Ishikawa (cell line): ENCODE measurements at regions not wholly inside any gene's neighbourhood (a gene's known extent, or its start where the extent isn't known, plus 50 kb on each side); places are given as distances from the start of the nearest gene placed in this dataset.

Experiments
- CEBPB ChIP-seq: IDR thresholded peaks from 2 replicates; pipeline ENCODE4 v1.6.1; 2012
- CREB1 ChIP-seq: IDR thresholded peaks from 2 replicates; pipeline ENCODE4 v1.6.1; 2012; ENCODE audit warnings: low read depth
- EGR1 ChIP-seq: IDR thresholded peaks from 2 replicates; pipeline ENCODE4 v1.6.1; 2012
- EP300 ChIP-seq: IDR thresholded peaks from 2 replicates; pipeline ENCODE4 v1.6.1; 2012; ENCODE audit warnings: borderline replicate concordance
- FOXM1 ChIP-seq: IDR thresholded peaks from 2 replicates; pipeline ENCODE4 v1.6.1; 2012; ENCODE audit warnings: low read depth, borderline replicate concordance
- NFIC ChIP-seq: IDR thresholded peaks from 2 replicates; pipeline ENCODE4 v1.6.1; 2012
- RAD21 ChIP-seq: IDR thresholded peaks from 2 replicates; pipeline ENCODE4 v1.6.1; 2012; ENCODE audit warnings: low read depth
- TAF1 ChIP-seq: IDR thresholded peaks from 2 replicates; pipeline ENCODE4 v1.6.1; 2012; ENCODE audit warnings: low read depth, mild to moderate bottlenecking
- TCF12 ChIP-seq: IDR thresholded peaks from 2 replicates; pipeline ENCODE4 v1.6.1; 2012; ENCODE audit warnings: low read depth
- TEAD4 ChIP-seq: IDR thresholded peaks from 2 replicates; pipeline ENCODE4 v1.6.1; 2012
- YY1 ChIP-seq: IDR thresholded peaks from 2 replicates; pipeline ENCODE4 v1.6.1; 2012; ENCODE audit warnings: low read depth
- ZBTB7A ChIP-seq: IDR thresholded peaks from 2 replicates; pipeline ENCODE4 v1.6.1; 2012; ENCODE audit warnings: low read depth
- TF ChIP-seq, protein P1 (sequence below): IDR thresholded peaks from 2 replicates; pipeline ENCODE4 v1.6.1; 2012; ENCODE audit warnings: low read depth, mild to moderate bottlenecking
- TF ChIP-seq, protein P2 (sequence below): IDR thresholded peaks from 2 replicates; pipeline ENCODE4 v1.6.1; 2012
- TF ChIP-seq, protein P3 (sequence below): IDR thresholded peaks from 2 replicates; pipeline ENCODE4 v1.6.1; 2012

DNA sequence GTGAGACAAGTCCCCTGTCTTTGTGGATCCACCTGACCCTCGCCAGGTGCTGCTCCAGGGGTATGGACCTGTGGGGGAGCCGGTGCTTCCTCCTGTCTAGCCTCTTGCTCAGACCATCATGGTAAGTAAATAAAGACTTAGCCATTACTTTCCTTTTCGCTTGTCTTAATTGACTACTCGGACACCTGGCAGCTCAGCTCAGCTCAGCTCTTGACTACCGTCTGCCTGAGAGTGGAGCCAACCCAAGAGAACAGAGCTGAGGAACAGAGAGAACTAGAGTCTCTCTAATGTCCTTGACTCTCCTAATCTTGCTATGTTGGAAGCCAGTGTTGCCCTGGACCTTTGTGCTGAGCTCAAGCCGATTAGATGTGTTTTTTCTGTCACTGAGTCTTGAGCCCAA lies 170.3 kb upstream of the CXCR4 start:
- TF ChIP-seq TEAD4 (no peak), CEBPB (no peak), FOXM1 (no peak), RAD21 (no peak), TCF12 (no peak), EP300 (no peak), ZBTB7A (no peak), CREB1 (no peak), NFIC (no peak), EGR1 (no peak), YY1 (no peak), TAF1 (no peak)
- TF ChIP-seq, protein P1, sequence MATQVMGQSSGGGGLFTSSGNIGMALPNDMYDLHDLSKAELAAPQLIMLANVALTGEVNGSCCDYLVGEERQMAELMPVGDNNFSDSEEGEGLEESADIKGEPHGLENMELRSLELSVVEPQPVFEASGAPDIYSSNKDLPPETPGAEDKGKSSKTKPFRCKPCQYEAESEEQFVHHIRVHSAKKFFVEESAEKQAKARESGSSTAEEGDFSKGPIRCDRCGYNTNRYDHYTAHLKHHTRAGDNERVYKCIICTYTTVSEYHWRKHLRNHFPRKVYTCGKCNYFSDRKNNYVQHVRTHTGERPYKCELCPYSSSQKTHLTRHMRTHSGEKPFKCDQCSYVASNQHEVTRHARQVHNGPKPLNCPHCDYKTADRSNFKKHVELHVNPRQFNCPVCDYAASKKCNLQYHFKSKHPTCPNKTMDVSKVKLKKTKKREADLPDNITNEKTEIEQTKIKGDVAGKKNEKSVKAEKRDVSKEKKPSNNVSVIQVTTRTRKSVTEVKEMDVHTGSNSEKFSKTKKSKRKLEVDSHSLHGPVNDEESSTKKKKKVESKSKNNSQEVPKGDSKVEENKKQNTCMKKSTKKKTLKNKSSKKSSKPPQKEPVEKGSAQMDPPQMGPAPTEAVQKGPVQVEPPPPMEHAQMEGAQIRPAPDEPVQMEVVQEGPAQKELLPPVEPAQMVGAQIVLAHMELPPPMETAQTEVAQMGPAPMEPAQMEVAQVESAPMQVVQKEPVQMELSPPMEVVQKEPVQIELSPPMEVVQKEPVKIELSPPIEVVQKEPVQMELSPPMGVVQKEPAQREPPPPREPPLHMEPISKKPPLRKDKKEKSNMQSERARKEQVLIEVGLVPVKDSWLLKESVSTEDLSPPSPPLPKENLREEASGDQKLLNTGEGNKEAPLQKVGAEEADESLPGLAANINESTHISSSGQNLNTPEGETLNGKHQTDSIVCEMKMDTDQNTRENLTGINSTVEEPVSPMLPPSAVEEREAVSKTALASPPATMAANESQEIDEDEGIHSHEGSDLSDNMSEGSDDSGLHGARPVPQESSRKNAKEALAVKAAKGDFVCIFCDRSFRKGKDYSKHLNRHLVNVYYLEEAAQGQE = no peak
- TF ChIP-seq, protein P2, sequence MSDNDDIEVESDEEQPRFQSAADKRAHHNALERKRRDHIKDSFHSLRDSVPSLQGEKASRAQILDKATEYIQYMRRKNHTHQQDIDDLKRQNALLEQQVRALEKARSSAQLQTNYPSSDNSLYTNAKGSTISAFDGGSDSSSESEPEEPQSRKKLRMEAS = no peak
- TF ChIP-seq, protein P3, sequence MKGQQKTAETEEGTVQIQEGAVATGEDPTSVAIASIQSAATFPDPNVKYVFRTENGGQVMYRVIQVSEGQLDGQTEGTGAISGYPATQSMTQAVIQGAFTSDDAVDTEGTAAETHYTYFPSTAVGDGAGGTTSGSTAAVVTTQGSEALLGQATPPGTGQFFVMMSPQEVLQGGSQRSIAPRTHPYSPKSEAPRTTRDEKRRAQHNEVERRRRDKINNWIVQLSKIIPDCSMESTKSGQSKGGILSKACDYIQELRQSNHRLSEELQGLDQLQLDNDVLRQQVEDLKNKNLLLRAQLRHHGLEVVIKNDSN = no peak

DNA sequence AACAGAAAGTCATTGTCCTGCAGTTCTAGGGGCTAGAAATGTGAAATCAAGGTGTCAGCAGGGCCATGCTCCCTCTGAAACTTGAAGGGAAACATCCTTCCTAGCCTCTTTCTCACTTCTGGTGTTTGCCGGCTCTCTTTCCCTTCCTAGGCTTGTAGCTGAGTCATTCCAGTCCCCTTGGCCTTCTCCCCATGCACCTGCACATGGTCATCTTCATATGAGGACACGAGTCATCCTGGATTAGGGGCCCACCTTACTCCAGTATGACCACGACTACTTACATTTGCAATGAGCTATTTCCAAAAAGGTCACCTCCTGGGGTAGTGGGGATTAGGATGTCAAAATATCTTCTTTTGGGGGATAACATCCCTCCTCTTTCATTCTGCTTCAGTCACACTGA lies 168.5 kb upstream of the CXCR4 start:
- TF ChIP-seq TCF12 = no peak
- no peak for TF ChIP-seq CEBPB
- TF ChIP-seq, protein P1 = no peak
- no peak for TF ChIP-seq TEAD4
- no peak for TF ChIP-seq TAF1

DNA sequence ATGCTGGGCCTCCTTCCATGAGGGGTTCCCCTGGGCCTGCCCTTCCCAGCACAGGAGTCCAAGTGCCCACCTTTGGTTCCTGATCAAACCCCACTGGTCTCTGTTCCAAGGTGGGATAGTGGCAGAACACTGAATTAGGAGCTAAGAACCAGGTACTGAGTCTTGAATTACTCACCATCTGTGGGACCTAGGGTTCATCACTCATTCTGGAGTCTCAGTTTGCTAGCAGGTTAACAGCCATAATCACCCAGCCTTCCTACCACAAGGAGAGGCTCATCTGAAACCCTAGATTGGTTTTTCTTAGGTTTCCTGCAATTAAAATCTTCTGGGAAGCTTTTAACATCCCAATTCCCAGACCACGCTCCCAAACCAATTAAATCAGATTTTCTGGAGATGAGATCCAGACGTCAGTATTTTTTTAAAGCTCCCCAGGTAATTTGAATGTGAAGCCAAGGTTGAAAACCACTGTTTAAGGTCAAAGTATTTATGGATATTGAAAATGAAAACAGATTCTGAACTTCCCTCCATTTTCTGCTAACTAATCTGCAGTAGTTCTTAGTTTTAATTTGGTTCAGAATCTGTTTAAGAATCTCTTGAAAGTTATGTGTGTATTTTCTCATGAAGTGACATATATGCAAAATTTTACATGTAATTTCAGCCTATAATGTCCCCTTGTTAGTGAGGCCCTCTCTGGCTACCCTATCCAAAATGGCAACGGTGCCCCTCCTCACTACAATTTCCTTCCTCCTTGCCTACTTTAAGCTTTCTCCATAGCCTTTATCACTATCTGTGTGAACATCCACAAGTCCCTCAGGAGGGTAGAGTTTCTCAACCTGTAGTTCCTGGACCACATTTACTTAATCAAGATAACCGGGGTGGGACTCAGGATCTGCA lies 166.5 kb upstream of the CXCR4 start:
- TF ChIP-seq, protein P2 = no peak
- TF ChIP-seq CREB1 (no peak), NFIC (no peak)

DNA sequence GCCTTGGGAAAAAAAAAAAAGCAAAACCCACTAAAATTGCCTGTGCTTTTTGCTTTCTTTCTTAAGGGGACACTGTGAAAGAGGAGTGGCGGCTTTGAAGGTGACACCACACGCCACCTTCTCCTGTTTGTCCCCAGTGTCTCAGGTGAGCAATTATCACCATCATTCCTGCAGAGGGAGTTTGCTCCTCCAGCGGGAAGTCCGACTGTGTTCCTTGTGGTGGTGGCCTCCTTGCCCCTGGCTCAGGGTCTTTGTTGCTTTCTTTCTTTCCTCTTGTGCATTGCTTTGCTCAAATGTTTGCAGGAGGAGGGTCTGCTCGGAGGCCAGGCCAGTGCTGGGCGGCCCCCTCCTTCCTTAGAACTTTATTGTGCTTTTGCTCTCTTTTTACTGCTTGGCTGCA lies 164.3 kb upstream of the CXCR4 start:
- TF ChIP-seq TAF1 (no peak), RAD21 (no peak), YY1 (no peak), ZBTB7A (no peak), TCF12 (no peak), EP300 (no peak), TEAD4 (no peak), EGR1 (no peak), FOXM1 (no peak), CEBPB (no peak)
- TF ChIP-seq, protein P3 = no peak
- TF ChIP-seq, protein P2 = no peak

DNA sequence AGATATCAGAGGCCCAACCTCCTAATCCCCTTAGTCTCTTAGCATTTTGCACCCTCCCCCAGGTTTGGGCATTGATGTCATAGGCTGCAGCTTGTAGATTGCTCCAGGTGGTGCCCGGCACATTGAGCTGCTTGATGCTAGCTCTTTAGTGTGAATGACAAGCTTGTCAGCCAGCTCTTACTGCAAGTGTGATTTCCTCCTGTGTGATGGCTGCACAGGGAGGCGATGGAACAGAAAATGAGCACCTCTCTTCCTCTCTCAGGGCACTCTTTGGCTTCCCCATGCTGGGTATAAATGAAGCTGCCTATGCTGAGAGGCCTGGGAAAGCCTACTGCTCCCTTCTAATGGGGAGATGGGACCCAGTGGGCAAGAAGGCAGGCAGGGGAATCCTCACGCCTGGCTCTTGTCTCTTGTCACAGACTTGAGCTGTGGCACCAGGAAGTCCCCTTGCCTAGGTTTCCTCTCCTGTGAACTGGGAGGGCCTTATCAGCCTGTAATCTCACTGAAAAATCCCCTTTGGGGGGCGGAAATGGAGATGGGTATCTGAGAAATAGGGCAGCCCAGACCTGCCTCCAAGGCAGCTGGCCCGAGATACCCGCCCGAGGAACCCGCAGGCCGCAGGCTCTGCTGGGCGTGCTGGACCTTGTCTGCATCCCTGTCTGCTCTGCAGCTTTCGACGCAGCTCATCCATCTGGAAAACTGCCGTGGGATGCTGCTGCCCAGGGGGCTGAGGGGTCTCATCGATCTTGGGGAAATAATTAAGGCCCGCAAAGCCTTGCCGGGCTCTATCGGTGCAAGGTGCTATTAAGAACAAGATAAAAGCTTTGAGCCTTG lies 163.5 kb upstream of the CXCR4 start:
- TF ChIP-seq NFIC = no peak
- no peak for TF ChIP-seq ZBTB7A
- no peak for TF ChIP-seq FOXM1
- no peak for TF ChIP-seq RAD21
- TF ChIP-seq EP300 = no peak
- no peak for TF ChIP-seq TEAD4
- no peak for TF ChIP-seq TAF1
- TF ChIP-seq, protein P1 = no peak
- no peak for TF ChIP-seq EGR1
- no peak for TF ChIP-seq YY1
- TF ChIP-seq CREB1 = no peak
- TF ChIP-seq, protein P2 = no peak
- no peak for TF ChIP-seq TCF12
- TF ChIP-seq CEBPB = no peak
- TF ChIP-seq, protein P3 = no peak
